ENCODE measurements at regions not wholly inside any gene's neighbourhood (a gene's known extent, or its start where the extent isn't known, plus 50 kb on each side); places are given as distances from the start of the nearest gene placed in this dataset.

- TF ChIP-seq CTCF (conservative IDR thresholded peaks at IDR 0.05; ENCODE audit: low read length) (no peak), EZH2phosphoT487 (IDR thresholded peaks at IDR 0.05; ENCODE audit: borderline replicate concordance) (no peak)
These were observed 254.2 kb upstream of the HSF2 start for GRCh38 chr6:122145246-122145645.

Measured in Loucy (cell line).